ENCODE measurements at regions not wholly inside any gene's neighbourhood (a gene's known extent, or its start where the extent isn't known, plus 50 kb on each side); places are given as distances from the start of the nearest gene placed in this dataset.

GRCh38 chr6:112939563-112939962 lies 592.4 kb downstream of the RFPL4B start:
- TF ChIP-seq, protein P1, sequence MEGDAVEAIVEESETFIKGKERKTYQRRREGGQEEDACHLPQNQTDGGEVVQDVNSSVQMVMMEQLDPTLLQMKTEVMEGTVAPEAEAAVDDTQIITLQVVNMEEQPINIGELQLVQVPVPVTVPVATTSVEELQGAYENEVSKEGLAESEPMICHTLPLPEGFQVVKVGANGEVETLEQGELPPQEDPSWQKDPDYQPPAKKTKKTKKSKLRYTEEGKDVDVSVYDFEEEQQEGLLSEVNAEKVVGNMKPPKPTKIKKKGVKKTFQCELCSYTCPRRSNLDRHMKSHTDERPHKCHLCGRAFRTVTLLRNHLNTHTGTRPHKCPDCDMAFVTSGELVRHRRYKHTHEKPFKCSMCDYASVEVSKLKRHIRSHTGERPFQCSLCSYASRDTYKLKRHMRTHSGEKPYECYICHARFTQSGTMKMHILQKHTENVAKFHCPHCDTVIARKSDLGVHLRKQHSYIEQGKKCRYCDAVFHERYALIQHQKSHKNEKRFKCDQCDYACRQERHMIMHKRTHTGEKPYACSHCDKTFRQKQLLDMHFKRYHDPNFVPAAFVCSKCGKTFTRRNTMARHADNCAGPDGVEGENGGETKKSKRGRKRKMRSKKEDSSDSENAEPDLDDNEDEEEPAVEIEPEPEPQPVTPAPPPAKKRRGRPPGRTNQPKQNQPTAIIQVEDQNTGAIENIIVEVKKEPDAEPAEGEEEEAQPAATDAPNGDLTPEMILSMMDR (IDR thresholded peaks at IDR 0.05): no peak
- TF ChIP-seq POLR2AphosphoS5 (IDR thresholded peaks at IDR 0.05) (no peak), POLR2A (IDR thresholded peaks at IDR 0.05; ENCODE audit: low read depth) (no peak)
